Activated naive CD4-positive, alpha-beta T cell treated with anti-CD3 and anti-CD28 coated beads, Interleukin-2, amount 10 ng/mL, durations not matched to agents 7 days and 5 days (primary cell): ENCODE measurements at regions not wholly inside any gene's neighbourhood (a gene's known extent, or its start where the extent isn't known, plus 50 kb on each side); places are given as distances from the start of the nearest gene placed in this dataset.

Source experiments
- CTCF ChIA-PET: fragments of 350-600 bp; sonication (Branson Sonifier 250); formaldehyde crosslinking; loops from one replicate; lab custom pipeline; 2021; ENCODE audit warnings: antibody characterized with exemption; lab: Charles Lee
- DNase-seq: peaks from one replicate; pipeline ENCODE4 v3.0.0-alpha.2; 2020
- H3K27ac Mint-ChIP-seq: one replicate; pipeline ENCODE4 v1.8.0; 2021; ENCODE audit warnings: mild to moderate bottlenecking, moderate library complexity, mixed read lengths
- H3K27me3 Mint-ChIP-seq: one replicate; pipeline ENCODE4 v1.8.0; 2021; ENCODE audit warnings: mild to moderate bottlenecking, mixed read lengths
- H3K36me3 Mint-ChIP-seq: one replicate; pipeline ENCODE4 v1.8.0; 2021; ENCODE audit warnings: mixed read lengths
- H3K4me1 Mint-ChIP-seq: one replicate; pipeline ENCODE4 v1.8.0; 2021; ENCODE audit warnings: mixed read lengths
- H3K4me3 Mint-ChIP-seq: one replicate; pipeline ENCODE4 v1.8.0; 2021; ENCODE audit warnings: mild to moderate bottlenecking, moderate library complexity, mixed read lengths
- H3K9me3 Mint-ChIP-seq: one replicate; pipeline ENCODE4 v1.8.0; 2021; ENCODE audit warnings: mixed read lengths

GRCh38 chr4:165737309-165737972 is 135.6 kb upstream of the TLL1 start:
- H3K27ac Mint-ChIP-seq: no peak overlapping the region
- no peaks in the 10 kb centered on the region for H3K36me3 Mint-ChIP-seq
- no peaks in the 10 kb centered on the region for H3K9me3 Mint-ChIP-seq
- no peaks in the 10 kb centered on the region for H3K4me1 Mint-ChIP-seq
- no peak overlapping the region for H3K4me3 Mint-ChIP-seq
- no peak for DNase-seq
- CTCF ChIA-PET: no interaction called here
- H3K27me3 Mint-ChIP-seq: no peaks in the 10 kb centered on the region

DNA sequence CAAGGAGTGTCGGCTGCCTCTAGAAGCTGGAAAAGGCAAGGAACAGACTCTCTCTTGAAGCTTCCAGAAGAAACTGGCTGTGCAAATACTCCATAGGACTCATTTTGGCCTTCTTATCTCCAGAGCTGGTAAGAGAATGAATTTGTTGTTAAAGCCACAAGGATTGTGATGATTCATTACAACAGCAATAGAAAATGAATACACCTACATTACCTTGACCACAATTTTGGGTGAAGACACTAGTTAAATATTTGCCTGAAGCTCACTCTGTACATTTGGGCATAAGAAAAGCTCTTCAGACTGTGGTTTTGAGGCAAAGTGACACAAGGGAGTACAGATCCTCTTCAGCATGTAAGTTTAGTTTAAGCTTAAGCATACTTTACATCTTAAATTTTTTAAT is 134.5 kb upstream of the TLL1 start:
- CTCF ChIA-PET: no interaction called here
- DNase-seq: no peak
- H3K27me3 Mint-ChIP-seq: no peaks in the 10 kb centered on the region

GRCh38 chr4:165740911-165741310 is 132.1 kb upstream of the TLL1 start:
- H3K4me1 Mint-ChIP-seq: no peaks in the 10 kb centered on the region
- CTCF ChIA-PET: no interaction called here
- H3K27me3 Mint-ChIP-seq: no peaks in the 10 kb centered on the region

More for the DNA sequence above, 134.5 kb upstream of the TLL1 start:
- H3K9me3 Mint-ChIP-seq: no peaks in the 10 kb centered on the region
- H3K4me1 Mint-ChIP-seq: no peaks in the 10 kb centered on the region
- H3K36me3 Mint-ChIP-seq: no peaks in the 10 kb centered on the region
- no peak overlapping the region for H3K4me3 Mint-ChIP-seq
- no peak overlapping the region for H3K27ac Mint-ChIP-seq

GRCh38 chr4:165743422-165743821 is 129.6 kb upstream of the TLL1 start:
- CTCF ChIA-PET: no interaction called here
- H3K4me1 Mint-ChIP-seq: no peaks in the 10 kb centered on the region
- DNase-seq: no peak
- H3K36me3 Mint-ChIP-seq: no peaks in the 10 kb centered on the region
- no peaks in the 10 kb centered on the region for H3K9me3 Mint-ChIP-seq
- H3K27ac Mint-ChIP-seq: no peak overlapping the region
- H3K4me3 Mint-ChIP-seq: no peak overlapping the region
- H3K27me3 Mint-ChIP-seq: no peaks in the 10 kb centered on the region

More at GRCh38 chr4:165740911-165741310, 132.1 kb upstream of the TLL1 start:
- no peak for DNase-seq
- Mint-ChIP-seq H3K4me3 (no peak overlapping the region), H3K9me3 (no peaks in the 10 kb centered on the region), H3K36me3 (no peaks in the 10 kb centered on the region), H3K27ac (no peak overlapping the region)

DNA sequence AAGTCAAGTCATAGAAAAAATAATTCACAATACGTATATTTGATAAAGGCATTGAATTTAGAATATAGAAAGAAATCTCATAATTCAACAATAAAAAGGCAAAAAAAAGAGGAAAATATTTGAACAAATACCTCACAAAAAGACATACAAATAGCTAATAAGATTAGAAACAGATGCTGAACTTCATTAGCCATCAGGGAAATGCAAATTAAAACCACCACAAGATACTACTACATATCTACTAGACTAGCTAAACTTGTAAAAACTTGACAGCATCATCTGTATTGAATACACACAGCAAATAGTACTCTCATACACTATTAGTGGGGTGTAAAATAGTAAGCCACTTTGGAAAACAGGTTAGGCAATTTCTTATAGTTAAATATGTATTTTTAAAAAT is 128.7 kb upstream of the TLL1 start:
- CTCF ChIA-PET: no interaction called here
- Mint-ChIP-seq H3K4me1 (no peaks in the 10 kb centered on the region), H3K27me3 (no peaks in the 10 kb centered on the region), H3K36me3 (no peaks in the 10 kb centered on the region), H3K9me3 (no peaks in the 10 kb centered on the region), H3K4me3 (no peak overlapping the region), H3K27ac (no peak overlapping the region)
- no peak for DNase-seq

DNA sequence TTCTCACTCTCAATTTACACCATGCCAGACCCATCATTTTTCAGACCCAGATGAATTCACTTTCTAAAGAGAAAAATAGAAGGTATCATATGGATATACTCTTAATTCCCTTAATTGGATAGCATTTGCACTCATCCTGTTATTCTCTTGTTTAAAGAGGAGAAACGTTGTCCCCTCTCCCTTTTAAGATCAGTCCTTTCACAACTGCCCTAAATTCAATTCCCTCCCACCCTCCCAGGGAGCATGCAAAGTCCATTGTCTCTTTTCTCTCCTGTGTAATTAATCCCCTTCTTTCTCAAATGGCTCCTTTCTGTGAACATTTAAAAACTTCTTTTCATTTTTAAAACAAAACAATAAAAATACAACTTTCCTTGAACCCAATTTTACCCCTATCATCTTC is 124.7 kb upstream of the TLL1 start:
- CTCF ChIA-PET: no interaction called here
- Mint-ChIP-seq H3K27ac (no peak overlapping the region), H3K27me3 (no peaks in the 10 kb centered on the region), H3K4me3 (no peak overlapping the region), H3K4me1 (no peaks in the 10 kb centered on the region), H3K9me3 (no peaks in the 10 kb centered on the region), H3K36me3 (no peaks in the 10 kb centered on the region)
- DNase-seq: no peak

DNA sequence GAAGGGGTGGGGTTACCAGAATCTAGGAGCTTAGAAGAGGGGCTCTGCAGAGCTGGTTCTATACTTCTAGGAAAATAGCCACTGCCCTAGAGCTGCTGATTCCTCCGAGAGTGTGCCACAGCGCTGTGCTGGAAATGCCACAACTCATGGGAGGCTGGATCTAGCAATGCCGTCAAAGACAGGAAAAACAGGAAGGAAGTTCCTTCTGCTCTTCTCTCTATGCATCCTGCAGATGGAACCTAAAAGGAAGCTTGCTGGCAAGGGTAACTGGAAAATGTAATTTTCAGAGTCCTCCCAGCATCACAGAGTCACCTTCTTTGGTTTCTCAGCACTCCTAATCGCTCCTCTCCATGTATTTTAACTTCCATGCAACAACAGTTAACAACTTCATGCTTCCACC is 121.2 kb upstream of the TLL1 start:
- Mint-ChIP-seq H3K27me3 (no peaks in the 10 kb centered on the region), H3K27ac (no peak overlapping the region), H3K4me3 (no peak overlapping the region), H3K9me3 (no peaks in the 10 kb centered on the region), H3K4me1 (no peaks in the 10 kb centered on the region), H3K36me3 (no peaks in the 10 kb centered on the region)
- no peak for DNase-seq
- CTCF ChIA-PET: no interaction called here

DNA sequence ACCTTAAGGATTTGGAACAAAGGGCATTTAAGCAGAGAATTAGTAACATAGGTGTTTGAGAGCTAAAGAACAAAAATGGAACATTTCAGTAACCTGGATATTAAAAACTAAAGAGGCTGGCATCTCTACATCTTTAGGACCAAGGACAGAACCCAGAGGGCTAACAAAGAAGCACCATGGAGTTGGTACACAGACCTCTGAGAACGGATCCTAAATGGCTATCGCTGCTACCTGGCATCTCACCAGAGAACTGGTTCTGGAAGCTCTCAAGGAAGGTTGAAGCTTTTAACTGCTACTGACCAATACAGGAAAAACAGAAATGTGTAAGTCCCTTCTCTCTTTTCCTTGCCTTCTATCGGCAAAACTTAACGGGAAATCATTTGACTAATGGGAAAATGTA is 118.4 kb upstream of the TLL1 start:
- no peaks in the 10 kb centered on the region for H3K27me3 Mint-ChIP-seq
- H3K4me1 Mint-ChIP-seq: no peaks in the 10 kb centered on the region
- H3K9me3 Mint-ChIP-seq: no peaks in the 10 kb centered on the region
- H3K27ac Mint-ChIP-seq: no peak overlapping the region
- H3K4me3 Mint-ChIP-seq: no peak overlapping the region
- H3K36me3 Mint-ChIP-seq: no peaks in the 10 kb centered on the region
- CTCF ChIA-PET: no interaction called here
- no peak for DNase-seq

DNA sequence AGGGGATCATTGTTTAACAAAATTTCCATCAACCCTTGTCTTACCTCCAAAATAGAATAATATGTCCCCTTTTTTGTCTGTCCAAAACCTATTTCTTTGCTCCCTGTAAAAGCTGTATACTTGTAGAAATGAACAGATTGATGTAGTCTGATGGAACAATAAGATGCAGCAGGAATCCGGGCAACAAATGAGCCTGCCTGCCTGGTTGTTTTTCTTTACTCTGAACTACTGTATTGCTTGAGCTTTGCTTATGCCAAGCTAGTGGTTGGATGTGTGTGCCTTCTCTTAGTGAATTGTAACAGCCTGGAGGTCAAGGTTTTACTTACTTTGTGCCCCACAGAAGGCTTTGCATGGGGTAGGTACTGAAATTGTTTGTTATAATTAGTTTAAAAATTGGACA is 116.2 kb upstream of the TLL1 start:
- DNase-seq: no peak
- Mint-ChIP-seq H3K4me3 (no peak overlapping the region), H3K9me3 (no peaks in the 10 kb centered on the region), H3K27ac (no peak overlapping the region), H3K27me3 (no peaks in the 10 kb centered on the region), H3K36me3 (no peaks in the 10 kb centered on the region), H3K4me1 (no peaks in the 10 kb centered on the region)
- CTCF ChIA-PET: no interaction called here

GRCh38 chr4:165757451-165757850 is 115.6 kb upstream of the TLL1 start:
- H3K9me3 Mint-ChIP-seq: no peaks in the 10 kb centered on the region
- H3K27me3 Mint-ChIP-seq: no peaks in the 10 kb centered on the region
- H3K36me3 Mint-ChIP-seq: no peaks in the 10 kb centered on the region
- no peak overlapping the region for H3K4me3 Mint-ChIP-seq
- CTCF ChIA-PET: no interaction called here
- H3K4me1 Mint-ChIP-seq: no peaks in the 10 kb centered on the region
- no peak overlapping the region for H3K27ac Mint-ChIP-seq
- no peak for DNase-seq

- no peaks in the 10 kb centered on the region for H3K9me3 Mint-ChIP-seq
- no peak overlapping the region for H3K4me3 Mint-ChIP-seq
- no peak for DNase-seq
- no peaks in the 10 kb centered on the region for H3K36me3 Mint-ChIP-seq
- H3K4me1 Mint-ChIP-seq: no peaks in the 10 kb centered on the region
- H3K27ac Mint-ChIP-seq: no peak overlapping the region
- no peaks in the 10 kb centered on the region for H3K27me3 Mint-ChIP-seq
- CTCF ChIA-PET: no interaction called here
Observed at GRCh38 chr4:165758086-165758485, 115.0 kb upstream of the TLL1 start.

GRCh38 chr4:165760182-165760581 is 112.9 kb upstream of the TLL1 start:
- no peaks in the 10 kb centered on the region for H3K4me1 Mint-ChIP-seq
- H3K36me3 Mint-ChIP-seq: no peaks in the 10 kb centered on the region
- H3K9me3 Mint-ChIP-seq: no peaks in the 10 kb centered on the region
- no peak overlapping the region for H3K4me3 Mint-ChIP-seq
- no peaks in the 10 kb centered on the region for H3K27me3 Mint-ChIP-seq
- H3K27ac Mint-ChIP-seq: no peak overlapping the region
- DNase-seq: no peak
- CTCF ChIA-PET: no interaction called here

DNA sequence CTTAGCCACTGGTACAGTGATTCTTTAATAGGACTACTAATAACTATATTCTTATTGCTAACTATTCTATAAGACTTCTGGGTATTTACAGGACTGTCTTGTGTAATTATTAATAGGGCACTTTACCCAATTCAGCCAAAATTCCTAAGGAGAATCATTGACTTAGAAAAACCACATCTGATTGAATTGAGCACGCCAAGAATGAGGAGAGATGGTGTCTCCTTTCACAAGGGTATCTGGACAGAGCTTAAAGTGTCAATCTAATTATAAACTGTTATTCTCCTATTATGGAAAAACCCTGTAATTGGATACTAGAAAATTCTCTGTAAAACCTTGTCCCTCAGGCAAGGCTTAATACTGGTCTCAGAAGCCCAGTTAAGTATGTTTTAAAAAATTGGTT is 111.1 kb upstream of the TLL1 start:
- no peaks in the 10 kb centered on the region for H3K4me1 Mint-ChIP-seq
- no peak overlapping the region for H3K4me3 Mint-ChIP-seq
- H3K27ac Mint-ChIP-seq: no peak overlapping the region
- no peaks in the 10 kb centered on the region for H3K9me3 Mint-ChIP-seq
- H3K36me3 Mint-ChIP-seq: no peaks in the 10 kb centered on the region
- no peaks in the 10 kb centered on the region for H3K27me3 Mint-ChIP-seq
- DNase-seq: no peak
- CTCF ChIA-PET: no interaction called here

DNA sequence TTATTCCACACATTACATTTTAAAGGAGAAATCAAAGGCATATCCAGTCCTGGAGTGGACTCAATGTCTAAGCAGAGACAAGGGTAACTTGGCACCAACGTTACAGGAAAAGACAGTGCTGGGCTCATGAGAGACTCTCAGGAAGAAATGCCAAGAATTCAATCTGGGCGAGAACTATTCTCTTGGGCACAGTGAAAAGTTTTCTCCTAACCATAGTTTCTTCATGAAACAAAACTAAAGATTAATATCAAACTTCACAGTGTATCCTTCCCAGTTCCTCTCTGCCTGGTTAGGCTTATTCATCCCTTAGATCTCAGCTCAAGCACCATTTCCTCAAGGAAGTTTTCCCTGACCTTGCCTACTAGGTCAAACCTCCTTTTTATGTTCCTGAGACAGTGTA is 109.4 kb upstream of the TLL1 start:
- no peak overlapping the region for H3K27ac Mint-ChIP-seq
- DNase-seq: no peak
- no peaks in the 10 kb centered on the region for H3K4me1 Mint-ChIP-seq
- H3K36me3 Mint-ChIP-seq: no peaks in the 10 kb centered on the region
- no peak overlapping the region for H3K4me3 Mint-ChIP-seq
- H3K27me3 Mint-ChIP-seq: no peaks in the 10 kb centered on the region
- no peaks in the 10 kb centered on the region for H3K9me3 Mint-ChIP-seq
- CTCF ChIA-PET: no interaction called here

DNA sequence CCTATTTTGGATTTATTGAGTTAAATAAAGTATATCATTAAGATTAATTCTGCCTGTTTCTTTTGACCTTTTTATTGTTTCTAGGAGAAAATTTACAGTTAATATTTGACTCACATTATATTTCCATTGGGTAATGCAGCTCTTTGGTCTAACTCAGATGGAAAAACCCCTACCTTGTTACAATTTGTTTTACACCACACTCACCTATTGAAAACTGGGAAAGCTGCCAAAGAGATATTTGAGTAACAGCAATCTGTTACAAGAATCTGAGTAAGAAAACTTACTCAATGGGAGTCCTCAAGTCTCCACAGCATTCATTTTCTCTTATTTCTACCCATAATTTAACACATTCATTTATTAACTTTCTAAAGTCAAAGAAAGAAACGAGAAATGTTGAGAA is 108.0 kb upstream of the TLL1 start:
- H3K4me3 Mint-ChIP-seq: no peak overlapping the region
- no peaks in the 10 kb centered on the region for H3K4me1 Mint-ChIP-seq
- no peaks in the 10 kb centered on the region for H3K36me3 Mint-ChIP-seq
- CTCF ChIA-PET: no interaction called here
- no peaks in the 10 kb centered on the region for H3K9me3 Mint-ChIP-seq
- no peaks in the 10 kb centered on the region for H3K27me3 Mint-ChIP-seq
- no peak for DNase-seq
- no peak overlapping the region for H3K27ac Mint-ChIP-seq

DNA sequence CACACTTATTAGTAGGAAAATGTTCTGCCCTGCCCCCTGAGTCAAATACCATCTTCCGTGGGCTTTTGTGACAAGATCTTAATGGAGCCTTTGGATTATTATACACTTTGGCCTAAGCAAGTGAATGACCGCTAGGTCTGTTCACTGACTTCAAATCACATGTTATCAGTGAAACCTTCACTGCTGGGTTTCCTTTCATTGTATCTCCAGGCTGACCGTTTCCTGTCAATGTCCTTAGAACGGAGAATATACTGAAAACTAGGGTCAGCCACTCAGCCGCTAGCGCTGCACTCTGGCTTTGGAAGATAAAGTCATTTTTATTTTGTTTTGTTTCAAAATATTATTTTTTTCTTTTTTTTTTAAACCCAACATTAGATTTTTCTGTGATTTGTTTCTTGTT is 107.0 kb upstream of the TLL1 start:
- no peaks in the 10 kb centered on the region for H3K36me3 Mint-ChIP-seq
- no peaks in the 10 kb centered on the region for H3K27me3 Mint-ChIP-seq
- no peak overlapping the region for H3K4me3 Mint-ChIP-seq
- peaks cover 2% of the 10 kb centered on the region for H3K9me3 Mint-ChIP-seq
- CTCF ChIA-PET: no interaction called here
- DNase-seq: no peak
- no peak overlapping the region for H3K27ac Mint-ChIP-seq
- no peaks in the 10 kb centered on the region for H3K4me1 Mint-ChIP-seq
